ENCODE measurements at regions not wholly inside any gene's neighbourhood (a gene's known extent, or its start where the extent isn't known, plus 50 kb on each side); places are given as distances from the start of the nearest gene placed in this dataset.

- Histone ChIP-seq H3K4me3 (no peak overlapping the region), H3K36me3 (no peaks in the 10 kb centered on the region), H3K4me1 (no peaks in the 10 kb centered on the region), H3K27ac (no peak overlapping the region), H3K27me3 (no peaks in the 10 kb centered on the region), H3K9me3 (no peaks in the 10 kb centered on the region)
- no peak for TF ChIP-seq EP300 (IDR thresholded peaks at IDR 0.05)
- TF ChIP-seq POLR2AphosphoS5 (IDR thresholded peaks at IDR 0.05) = no peak
- no peak for TF ChIP-seq POLR2A (IDR thresholded peaks at IDR 0.05)
- no peak for TF ChIP-seq CTCF (IDR thresholded peaks at IDR 0.05)
- ATAC-seq = no peak
Observed at GRCh38 chr1:98098473-98098872, 177.6 kb upstream of the DPYD start.

GRCh38 chr1:98090351-98090750 is 169.5 kb upstream of the DPYD start:
- H3K4me3 ChIP-seq = no peak overlapping the region
- TF ChIP-seq POLR2AphosphoS5 (IDR thresholded peaks at IDR 0.05) = no peak
- TF ChIP-seq POLR2A (IDR thresholded peaks at IDR 0.05) = no peak
- no peak for TF ChIP-seq CTCF (IDR thresholded peaks at IDR 0.05)
- no peak for TF ChIP-seq EP300 (IDR thresholded peaks at IDR 0.05)
- H3K27me3 ChIP-seq = no peaks in the 10 kb centered on the region
- no peaks in the 10 kb centered on the region for H3K9me3 ChIP-seq
- H3K4me1 ChIP-seq = no peaks in the 10 kb centered on the region
- no peaks in the 10 kb centered on the region for H3K36me3 ChIP-seq
- no peak for ATAC-seq
- no peak overlapping the region for H3K27ac ChIP-seq

GRCh38 chr1:98088381-98088780 is 167.5 kb upstream of the DPYD start:
- Histone ChIP-seq H3K9me3 (no peaks in the 10 kb centered on the region), H3K27ac (no peak overlapping the region), H3K27me3 (no peaks in the 10 kb centered on the region), H3K36me3 (no peaks in the 10 kb centered on the region), H3K4me1 (no peaks in the 10 kb centered on the region), H3K4me3 (no peak overlapping the region)
- TF ChIP-seq EP300 (IDR thresholded peaks at IDR 0.05) (no peak), POLR2AphosphoS5 (IDR thresholded peaks at IDR 0.05) (no peak), CTCF (IDR thresholded peaks at IDR 0.05) (no peak), POLR2A (IDR thresholded peaks at IDR 0.05) (no peak)
- ATAC-seq = no peak
- WGBS, 2 donors (ENCODE audit: low coverage in 1 of 2) = 50 to 70% methylated on average over 3 of the region's 3 CpGs

- Histone ChIP-seq H3K9me3 (no peaks in the 10 kb centered on the region), H3K36me3 (no peaks in the 10 kb centered on the region), H3K27me3 (no peaks in the 10 kb centered on the region), H3K4me1 (no peaks in the 10 kb centered on the region), H3K4me3 (no peak overlapping the region), H3K27ac (no peak overlapping the region)
- 57 to 60% methylated on average over 3 of the region's 3 CpGs for WGBS, 2 donors (ENCODE audit: low coverage in 1 of 2)
- no peak for ATAC-seq
- TF ChIP-seq POLR2AphosphoS5 (IDR thresholded peaks at IDR 0.05) (no peak), CTCF (IDR thresholded peaks at IDR 0.05) (no peak), EP300 (IDR thresholded peaks at IDR 0.05) (no peak), POLR2A (IDR thresholded peaks at IDR 0.05) (no peak)
Observed at GRCh38 chr1:98086796-98087441, 166.1 kb upstream of the DPYD start.

GRCh38 chr1:98086156-98086555 is 165.3 kb upstream of the DPYD start:
- Histone ChIP-seq H3K4me1 (no peaks in the 10 kb centered on the region), H3K36me3 (no peaks in the 10 kb centered on the region), H3K27me3 (no peaks in the 10 kb centered on the region), H3K4me3 (no peak overlapping the region), H3K27ac (no peak overlapping the region), H3K9me3 (no peaks in the 10 kb centered on the region)
- no peak for TF ChIP-seq EP300 (IDR thresholded peaks at IDR 0.05)
- ATAC-seq = no peak
- 100% methylated on average over 1 of the region's 1 CpG; no CpG with 5 or more reads in 1 of the 2 donors for WGBS, 2 donors (ENCODE audit: low coverage in 1 of 2)
